ENCODE measurements at regions not wholly inside any gene's neighbourhood (a gene's known extent, or its start where the extent isn't known, plus 50 kb on each side); places are given as distances from the start of the nearest gene placed in this dataset.

DNA sequence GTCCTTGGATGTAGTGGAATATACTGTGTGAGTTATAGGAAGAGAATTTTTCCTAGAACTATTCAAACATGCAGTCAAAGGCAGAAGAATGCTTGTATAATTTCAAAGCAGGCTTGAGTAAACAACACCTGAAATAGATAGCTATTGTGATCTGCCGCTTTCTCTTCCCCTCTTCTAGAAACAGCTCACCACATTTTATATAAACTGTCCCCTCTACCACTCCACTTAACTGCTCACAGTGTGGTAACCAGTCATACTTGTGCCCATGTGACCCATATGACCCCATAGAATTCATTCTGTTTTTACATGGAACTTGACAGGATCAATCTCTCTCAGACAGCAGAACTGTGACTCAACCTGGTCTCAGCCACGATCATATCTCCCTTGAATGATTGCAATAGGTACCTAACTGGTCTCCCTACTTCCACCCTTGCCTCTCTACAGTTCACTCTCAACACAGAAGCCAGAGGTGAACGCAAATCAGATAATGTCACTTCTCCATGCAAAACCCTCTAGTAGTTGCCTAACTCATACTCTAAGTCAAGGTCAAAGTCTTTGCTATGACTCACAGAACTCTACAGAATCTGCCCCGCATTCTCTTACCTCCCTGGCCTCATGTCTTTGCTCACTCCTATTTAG is 85.6 kb upstream of the EFHC2 start:
- Histone ChIP-seq H3K9me1 (ENCODE audit: control insufficient read depth, insufficient read depth, low read length) (no peaks in the 10 kb centered on the region), H3K27me3 (ENCODE audit: control insufficient read depth in 2 of 2, insufficient read depth in 2 of 2, low read length in 2 of 2) (no peaks in the 10 kb centered on the region), H3K4me1 (replicated peaks in 1 of 2; ENCODE audit: control insufficient read depth in 2 of 2, insufficient read depth in 2 of 2, low read length in 2 of 2) (peaks cover 3 to 5% of the 10 kb centered on the region in 2 experiments; a peak in 3 of 5 replicates), H4K20me1 (replicated peaks; ENCODE audit: control insufficient read depth, insufficient read depth, low read length) (no peaks in the 10 kb centered on the region), H3K9me3 (replicated peaks; ENCODE audit: control insufficient read depth, insufficient read depth, low read depth, low read length) (no peaks in the 10 kb centered on the region), H3K9ac (ENCODE audit: insufficient read depth in 1 of 2, low read depth in 2 of 2, low read length in 2 of 2) (no peak overlapping the region), H2AFZ (ENCODE audit: low read depth, low read length) (no peak overlapping the region), H3K4me3 (no peak overlapping the region), H3K36me3 (ENCODE audit: control insufficient read depth, insufficient read depth, low read length) (no peaks in the 10 kb centered on the region), H3K4me2 (ENCODE audit: insufficient read depth, low read length) (no peak overlapping the region; the same call in 1 of the 2 replicates), H3K27ac (ENCODE audit: extremely low read depth, low read depth, low read length) (no peak overlapping the region), H3K79me2 (ENCODE audit: control insufficient read depth, insufficient read depth, low read length) (no peaks in the 10 kb centered on the region)
- 14% methylated on average over 4 of the region's 4 CpGs for WGBS (ENCODE audit: insufficient coverage, low coverage, missing lambda C conversion rate)
- peak in 1 of 4 experiments; percentile 11 for DNase-seq (ENCODE audit: extremely low read depth in 1 of 4, low spot score in 3 of 4)
- peak; percentile 53 for ATAC-seq
- ChIA-PET POLR2A (no interaction called here), CTCF (ENCODE audit: low intra/inter-chr PET ratio) (no interaction called here)
- no TSS peak for BruUV-seq (replicated peaks)
- intact Hi-C loops (cut with micrococcal nuclease) (no loop called here), in situ Hi-C loops (cut with MboI) (no loop called here)
- no peak for FAIRE-seq
- TF ChIP-seq ZNF707 (CRISPR knock-in tag; conservative IDR thresholded peaks at IDR 0.05) = no peak
- no peak for TF ChIP-seq SMARCE1 (IDR thresholded peaks at IDR 0.05)
- TF ChIP-seq, protein P1, sequence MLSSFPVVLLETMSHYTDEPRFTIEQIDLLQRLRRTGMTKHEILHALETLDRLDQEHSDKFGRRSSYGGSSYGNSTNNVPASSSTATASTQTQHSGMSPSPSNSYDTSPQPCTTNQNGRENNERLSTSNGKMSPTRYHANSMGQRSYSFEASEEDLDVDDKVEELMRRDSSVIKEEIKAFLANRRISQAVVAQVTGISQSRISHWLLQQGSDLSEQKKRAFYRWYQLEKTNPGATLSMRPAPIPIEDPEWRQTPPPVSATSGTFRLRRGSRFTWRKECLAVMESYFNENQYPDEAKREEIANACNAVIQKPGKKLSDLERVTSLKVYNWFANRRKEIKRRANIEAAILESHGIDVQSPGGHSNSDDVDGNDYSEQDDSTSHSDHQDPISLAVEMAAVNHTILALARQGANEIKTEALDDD (IDR thresholded peaks at IDR 0.05) = peak; percentile 79
- TF ChIP-seq ZBTB34 (CRISPR knock-in tag; IDR thresholded peaks at IDR 0.05) = no peak
- no peak for TF ChIP-seq DACH1 (IDR thresholded peaks at IDR 0.05; ENCODE audit: partially characterized antibody)
- TF ChIP-seq HEY1 (CRISPR knock-in tag; IDR thresholded peaks at IDR 0.05; ENCODE audit: borderline replicate concordance) = no peak
- no peak for TF ChIP-seq NFE2L1 (tag; IDR thresholded peaks at IDR 0.05; ENCODE audit: borderline replicate concordance, low read depth)
- TF ChIP-seq NFIX (CRISPR knock-in tag; IDR thresholded peaks at IDR 0.05; ENCODE audit: low read depth) = no peak
- TF ChIP-seq EWSR1 (IDR thresholded peaks at IDR 0.05; ENCODE audit: borderline replicate concordance, low read depth, partially characterized antibody) = no peak
- TF ChIP-seq HES1 (IDR thresholded peaks at IDR 0.05; ENCODE audit: low read depth) = no peak
- TF ChIP-seq ATF3 (IDR thresholded peaks at IDR 0.05) = peak; percentile 45; the same call in 1 of the 2 replicates
- TF ChIP-seq ATF3 (CRISPR knock-in tag; conservative IDR thresholded peaks at IDR 0.05) = no peak
- TF ChIP-seq, protein P2, sequence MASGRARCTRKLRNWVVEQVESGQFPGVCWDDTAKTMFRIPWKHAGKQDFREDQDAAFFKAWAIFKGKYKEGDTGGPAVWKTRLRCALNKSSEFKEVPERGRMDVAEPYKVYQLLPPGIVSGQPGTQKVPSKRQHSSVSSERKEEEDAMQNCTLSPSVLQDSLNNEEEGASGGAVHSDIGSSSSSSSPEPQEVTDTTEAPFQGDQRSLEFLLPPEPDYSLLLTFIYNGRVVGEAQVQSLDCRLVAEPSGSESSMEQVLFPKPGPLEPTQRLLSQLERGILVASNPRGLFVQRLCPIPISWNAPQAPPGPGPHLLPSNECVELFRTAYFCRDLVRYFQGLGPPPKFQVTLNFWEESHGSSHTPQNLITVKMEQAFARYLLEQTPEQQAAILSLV (tag; IDR thresholded peaks at IDR 0.05) = no peak
- TF ChIP-seq ZNF217 (CRISPR knock-in tag; IDR thresholded peaks at IDR 0.05) = no peak
- no peak for TF ChIP-seq POLR2H (tag; IDR thresholded peaks at IDR 0.05; ENCODE audit: low read depth)
- TF ChIP-seq CEBPB (tag; IDR thresholded peaks at IDR 0.05) = peak; percentile 70
- peak; percentile 78 for TF ChIP-seq FOSL1 (tag; conservative IDR thresholded peaks at IDR 0.05)

Data from K562 (cell line).